ENCODE measurements at regions not wholly inside any gene's neighbourhood (a gene's known extent, or its start where the extent isn't known, plus 50 kb on each side); places are given as distances from the start of the nearest gene placed in this dataset.

DNA sequence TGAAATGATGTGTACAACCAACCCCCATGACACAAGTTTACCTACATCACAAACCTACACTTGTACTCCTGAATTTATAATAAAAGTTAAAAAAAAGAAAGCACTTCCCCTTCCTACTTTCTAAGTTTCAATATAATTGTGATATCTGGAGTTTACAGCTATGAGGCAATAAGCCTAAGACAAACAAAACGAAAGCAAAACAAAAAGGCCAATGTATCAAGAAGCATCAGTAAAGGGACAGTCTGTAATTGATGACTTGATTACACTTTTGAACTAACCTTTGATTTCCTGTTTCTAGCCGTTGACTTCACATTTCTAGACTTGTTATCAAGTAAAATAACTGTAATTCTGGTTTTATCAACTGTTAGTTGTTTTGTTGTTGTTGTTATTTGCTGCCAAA is 187.5 kb upstream of the CNTN3 start:
- no peak overlapping the region for H3K27ac ChIP-seq
- no peaks in the 10 kb centered on the region for H3K36me3 ChIP-seq (ENCODE audit: insufficient read depth)
- no peaks in the 10 kb centered on the region for H3K27me3 ChIP-seq (ENCODE audit: insufficient read depth, low read depth)
- no peak overlapping the region for H2AFZ ChIP-seq (ENCODE audit: low read depth)
- no peak overlapping the region for H3K9ac ChIP-seq
- no peak overlapping the region for H3K4me3 ChIP-seq (IDR thresholded peaks at IDR 0.05; ENCODE audit: insufficient read depth, low read depth, low read length)
- no peak overlapping the region for H3K4me2 ChIP-seq
- TF ChIP-seq, protein P1, sequence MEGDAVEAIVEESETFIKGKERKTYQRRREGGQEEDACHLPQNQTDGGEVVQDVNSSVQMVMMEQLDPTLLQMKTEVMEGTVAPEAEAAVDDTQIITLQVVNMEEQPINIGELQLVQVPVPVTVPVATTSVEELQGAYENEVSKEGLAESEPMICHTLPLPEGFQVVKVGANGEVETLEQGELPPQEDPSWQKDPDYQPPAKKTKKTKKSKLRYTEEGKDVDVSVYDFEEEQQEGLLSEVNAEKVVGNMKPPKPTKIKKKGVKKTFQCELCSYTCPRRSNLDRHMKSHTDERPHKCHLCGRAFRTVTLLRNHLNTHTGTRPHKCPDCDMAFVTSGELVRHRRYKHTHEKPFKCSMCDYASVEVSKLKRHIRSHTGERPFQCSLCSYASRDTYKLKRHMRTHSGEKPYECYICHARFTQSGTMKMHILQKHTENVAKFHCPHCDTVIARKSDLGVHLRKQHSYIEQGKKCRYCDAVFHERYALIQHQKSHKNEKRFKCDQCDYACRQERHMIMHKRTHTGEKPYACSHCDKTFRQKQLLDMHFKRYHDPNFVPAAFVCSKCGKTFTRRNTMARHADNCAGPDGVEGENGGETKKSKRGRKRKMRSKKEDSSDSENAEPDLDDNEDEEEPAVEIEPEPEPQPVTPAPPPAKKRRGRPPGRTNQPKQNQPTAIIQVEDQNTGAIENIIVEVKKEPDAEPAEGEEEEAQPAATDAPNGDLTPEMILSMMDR (conservative IDR thresholded peaks at IDR 0.05; ENCODE audit: low read depth, low read length), result no peak
- H3K4me1 ChIP-seq (ENCODE audit: low read depth, poor library complexity, severe bottlenecking), result no peaks in the 10 kb centered on the region
- no peaks in the 10 kb centered on the region for H3K79me2 ChIP-seq (ENCODE audit: insufficient read depth, low read depth)
- no peaks in the 10 kb centered on the region for H4K20me1 ChIP-seq (ENCODE audit: insufficient read depth)

DNA sequence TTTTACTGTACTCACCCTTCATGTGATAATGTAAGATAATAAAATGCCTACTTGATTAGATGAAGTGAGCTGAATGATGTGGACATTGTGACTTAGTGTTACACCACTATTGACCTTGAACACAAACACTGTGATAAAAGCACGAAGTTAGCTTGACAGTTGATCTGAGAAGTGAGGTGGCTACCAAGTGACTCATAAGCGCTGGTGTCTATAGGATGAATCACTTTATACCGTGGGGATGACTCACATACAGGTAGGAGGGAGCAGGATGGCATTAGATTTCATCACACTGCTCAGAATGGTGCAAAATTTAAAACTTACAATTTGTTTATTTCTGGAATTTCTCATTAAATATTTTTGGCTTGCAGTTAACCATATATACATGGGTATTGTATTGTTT is 174.7 kb upstream of the CNTN3 start:
- Histone ChIP-seq H3K27ac (no peak overlapping the region), H4K20me1 (ENCODE audit: insufficient read depth) (no peaks in the 10 kb centered on the region), H3K9ac (no peak overlapping the region), H2AFZ (ENCODE audit: low read depth) (no peak overlapping the region), H3K79me2 (ENCODE audit: insufficient read depth, low read depth) (no peaks in the 10 kb centered on the region), H3K27me3 (ENCODE audit: insufficient read depth, low read depth) (no peaks in the 10 kb centered on the region), H3K4me3 (IDR thresholded peaks at IDR 0.05; ENCODE audit: insufficient read depth, low read depth, low read length) (no peak overlapping the region), H3K4me2 (no peak overlapping the region), H3K4me1 (ENCODE audit: low read depth, poor library complexity, severe bottlenecking) (no peaks in the 10 kb centered on the region), H3K36me3 (ENCODE audit: insufficient read depth) (no peaks in the 10 kb centered on the region)
- TF ChIP-seq, protein P1 (conservative IDR thresholded peaks at IDR 0.05; ENCODE audit: low read depth, low read length), result no peak

DNA sequence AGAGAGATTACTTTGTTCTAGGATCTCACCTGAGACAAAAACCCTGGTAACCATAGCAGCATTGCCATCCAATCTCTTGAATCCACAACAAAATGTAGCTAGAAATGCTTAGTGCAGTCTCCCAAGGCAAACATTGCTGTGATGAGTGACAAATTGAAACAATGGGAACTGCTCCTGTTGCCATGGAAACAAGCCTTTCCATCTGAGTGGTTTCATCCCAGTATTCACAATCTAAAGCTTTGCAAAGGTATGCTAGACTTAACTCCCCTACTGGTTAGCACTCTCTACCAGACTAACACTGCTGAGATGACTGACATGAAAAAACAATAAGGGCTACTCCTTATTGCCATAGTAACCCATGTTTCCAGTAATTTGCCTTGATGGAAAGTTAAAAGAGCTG is 172.6 kb upstream of the CNTN3 start:
- Histone ChIP-seq H3K27ac (no peak overlapping the region), H3K27me3 (ENCODE audit: insufficient read depth, low read depth) (no peaks in the 10 kb centered on the region)
- TF ChIP-seq, protein P1 (conservative IDR thresholded peaks at IDR 0.05; ENCODE audit: low read depth, low read length), result no peak

DNA sequence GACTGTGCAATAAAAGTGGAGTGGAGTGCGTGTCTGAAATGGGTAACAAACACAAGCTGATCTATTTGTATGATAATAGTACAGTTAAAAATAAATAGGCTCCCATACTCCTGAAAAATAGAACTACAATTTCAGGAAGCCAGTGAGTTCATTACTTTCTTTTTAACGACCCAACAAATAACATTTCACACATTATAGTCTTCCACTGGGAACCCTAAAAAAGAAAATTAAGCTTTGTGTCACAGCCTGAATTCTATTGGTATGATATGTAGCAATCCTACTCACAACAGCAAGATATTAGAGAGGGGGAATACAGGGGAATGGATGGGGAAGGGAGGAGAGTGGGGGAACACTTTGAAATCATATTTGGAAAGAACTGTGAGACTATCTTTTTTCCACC is 156.9 kb upstream of the CNTN3 start:
- Histone ChIP-seq H3K4me2 (no peak overlapping the region), H3K27ac (no peak overlapping the region), H3K4me3 (IDR thresholded peaks at IDR 0.05; ENCODE audit: insufficient read depth, low read depth, low read length) (no peak overlapping the region), H2AFZ (ENCODE audit: low read depth) (no peak overlapping the region), H4K20me1 (ENCODE audit: insufficient read depth) (no peaks in the 10 kb centered on the region), H3K9ac (no peak overlapping the region), H3K36me3 (ENCODE audit: insufficient read depth) (no peaks in the 10 kb centered on the region), H3K27me3 (ENCODE audit: insufficient read depth, low read depth) (no peaks in the 10 kb centered on the region), H3K79me2 (ENCODE audit: insufficient read depth, low read depth) (no peaks in the 10 kb centered on the region), H3K4me1 (ENCODE audit: low read depth, poor library complexity, severe bottlenecking) (no peaks in the 10 kb centered on the region)
- TF ChIP-seq, protein P1 (conservative IDR thresholded peaks at IDR 0.05; ENCODE audit: low read depth, low read length), result no peak

More for the DNA sequence above, 172.6 kb upstream of the CNTN3 start:
- Histone ChIP-seq H2AFZ (ENCODE audit: low read depth) (no peak overlapping the region), H4K20me1 (ENCODE audit: insufficient read depth) (no peaks in the 10 kb centered on the region), H3K4me3 (IDR thresholded peaks at IDR 0.05; ENCODE audit: insufficient read depth, low read depth, low read length) (no peak overlapping the region), H3K4me2 (no peak overlapping the region), H3K4me1 (ENCODE audit: low read depth, poor library complexity, severe bottlenecking) (no peaks in the 10 kb centered on the region), H3K36me3 (ENCODE audit: insufficient read depth) (no peaks in the 10 kb centered on the region), H3K9ac (no peak overlapping the region), H3K79me2 (ENCODE audit: insufficient read depth, low read depth) (no peaks in the 10 kb centered on the region)
